ENCODE measurements at regions not wholly inside any gene's neighbourhood (a gene's known extent, or its start where the extent isn't known, plus 50 kb on each side); places are given as distances from the start of the nearest gene placed in this dataset.

DNA sequence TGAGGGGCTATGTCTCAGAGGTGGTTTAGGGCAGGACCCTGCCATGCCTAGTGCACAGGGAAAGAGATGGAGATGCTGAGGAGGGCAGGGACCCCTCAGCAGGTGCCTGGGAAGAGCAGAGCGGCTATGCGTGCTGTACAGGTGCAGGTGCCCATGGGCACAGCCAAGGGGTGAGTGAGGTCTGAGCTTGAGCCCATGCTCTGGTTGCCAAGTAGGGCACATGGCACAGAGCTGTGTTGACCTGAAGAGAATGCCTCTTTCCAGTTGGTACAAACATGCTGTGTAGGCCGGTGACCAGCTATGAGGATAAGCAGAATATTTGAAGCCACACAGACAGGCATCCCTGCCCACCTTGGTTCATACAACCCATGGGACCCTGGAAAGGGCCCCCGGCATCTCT, 65.8 kb upstream of the NECTIN1 start:
- Histone ChIP-seq H3K36me3 (ENCODE audit: insufficient read depth, low read length) (no peaks in the 10 kb centered on the region), H3K79me2 (ENCODE audit: control insufficient read depth, insufficient read depth, low read length, unreplicated experiment) (no peaks in the 10 kb centered on the region), H3K27me3 (ENCODE audit: insufficient read depth, low read length) (peaks cover 19% of the 10 kb centered on the region), H3K27ac (ENCODE audit: low read depth, low read length) (no peak overlapping the region), H3K4me1 (ENCODE audit: control insufficient read depth, insufficient read depth, low read length, unreplicated experiment) (peaks cover 27% of the 10 kb centered on the region), H3K4me3 (ENCODE audit: low read depth, low read length) (no peak overlapping the region), H2AFZ (ENCODE audit: low read length, unreplicated experiment) (no peak overlapping the region)

DNA sequence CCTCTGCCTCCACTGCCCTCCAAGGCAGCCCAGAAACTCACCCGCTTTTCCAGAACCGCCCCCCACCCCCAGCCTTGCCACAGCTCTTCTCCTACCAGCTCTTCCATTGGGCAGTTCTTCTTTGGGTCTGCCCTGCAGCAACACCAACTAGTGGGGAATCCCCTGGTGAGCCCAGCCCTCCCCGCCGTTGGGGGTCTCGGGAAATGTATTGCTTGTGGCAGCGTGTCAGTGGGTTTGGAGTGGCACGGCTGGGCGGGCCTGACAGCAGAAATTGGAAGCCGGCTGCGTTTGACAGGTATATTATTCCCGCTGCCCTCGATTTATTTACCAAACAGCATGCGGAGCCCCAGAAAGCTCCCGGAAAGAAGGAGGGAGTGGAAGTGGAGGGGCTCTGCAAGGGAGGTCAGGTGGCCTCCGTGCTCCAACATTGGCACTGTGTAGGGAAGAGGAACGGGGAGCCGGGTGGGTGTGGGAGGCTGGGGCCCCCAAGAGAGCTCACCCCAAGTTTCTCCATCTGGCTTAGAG, 65.2 kb upstream of the NECTIN1 start:
- H2AFZ ChIP-seq (ENCODE audit: low read length, unreplicated experiment), result no peak overlapping the region
- peaks cover 13% of the 10 kb centered on the region for H3K27me3 ChIP-seq (ENCODE audit: insufficient read depth, low read length)
- H3K4me3 ChIP-seq (ENCODE audit: low read depth, low read length), result no peak overlapping the region
- no peaks in the 10 kb centered on the region for H3K36me3 ChIP-seq (ENCODE audit: insufficient read depth, low read length)
- H3K79me2 ChIP-seq (ENCODE audit: control insufficient read depth, insufficient read depth, low read length, unreplicated experiment), result no peaks in the 10 kb centered on the region
- H3K4me1 ChIP-seq (ENCODE audit: control insufficient read depth, insufficient read depth, low read length, unreplicated experiment), result peaks cover 27% of the 10 kb centered on the region
- no peak overlapping the region for H3K27ac ChIP-seq (ENCODE audit: low read depth, low read length)

DNA sequence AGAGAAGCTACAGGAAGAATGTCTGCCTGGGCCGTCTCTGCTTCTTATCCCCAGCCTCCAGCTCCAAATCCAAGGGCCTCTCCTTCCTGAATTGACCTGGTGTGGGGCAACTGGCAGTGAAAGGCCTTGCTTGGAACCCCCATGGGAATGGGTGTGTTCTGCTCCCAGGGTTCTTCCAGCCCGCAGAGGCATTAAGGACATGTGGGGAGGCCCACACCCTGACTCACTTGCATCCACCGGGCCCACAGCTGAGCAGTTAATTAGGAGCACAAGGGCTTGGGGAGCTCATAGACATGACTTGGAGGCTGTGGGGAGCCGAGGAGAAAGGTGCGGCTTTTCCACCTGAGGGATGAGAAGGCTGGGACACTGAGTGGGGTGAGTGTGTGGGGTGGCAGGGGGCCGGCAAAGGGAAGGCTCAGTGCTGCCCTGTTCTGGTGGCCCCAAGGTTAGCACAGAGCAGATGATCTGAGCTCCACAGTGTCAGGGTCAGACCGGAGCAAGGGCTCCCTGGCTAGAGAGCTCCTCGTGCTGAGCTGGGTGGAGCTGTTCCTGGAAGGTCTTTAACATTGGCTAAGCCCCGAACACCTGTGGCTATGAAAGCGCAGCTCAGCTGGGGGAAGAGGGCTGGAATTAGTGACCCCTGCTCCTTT, 64.5 kb upstream of the NECTIN1 start:
- peaks cover 27% of the 10 kb centered on the region for H3K4me1 ChIP-seq (ENCODE audit: control insufficient read depth, insufficient read depth, low read length, unreplicated experiment)
- H3K79me2 ChIP-seq (ENCODE audit: control insufficient read depth, insufficient read depth, low read length, unreplicated experiment), result no peaks in the 10 kb centered on the region
- H3K36me3 ChIP-seq (ENCODE audit: insufficient read depth, low read length), result no peaks in the 10 kb centered on the region
- no peak overlapping the region for H3K4me3 ChIP-seq (ENCODE audit: low read depth, low read length)
- no peak overlapping the region for H3K27ac ChIP-seq (ENCODE audit: low read depth, low read length)
- H2AFZ ChIP-seq (ENCODE audit: low read length, unreplicated experiment), result no peak overlapping the region
- H3K27me3 ChIP-seq (ENCODE audit: insufficient read depth, low read length), result peaks cover 7% of the 10 kb centered on the region

DNA sequence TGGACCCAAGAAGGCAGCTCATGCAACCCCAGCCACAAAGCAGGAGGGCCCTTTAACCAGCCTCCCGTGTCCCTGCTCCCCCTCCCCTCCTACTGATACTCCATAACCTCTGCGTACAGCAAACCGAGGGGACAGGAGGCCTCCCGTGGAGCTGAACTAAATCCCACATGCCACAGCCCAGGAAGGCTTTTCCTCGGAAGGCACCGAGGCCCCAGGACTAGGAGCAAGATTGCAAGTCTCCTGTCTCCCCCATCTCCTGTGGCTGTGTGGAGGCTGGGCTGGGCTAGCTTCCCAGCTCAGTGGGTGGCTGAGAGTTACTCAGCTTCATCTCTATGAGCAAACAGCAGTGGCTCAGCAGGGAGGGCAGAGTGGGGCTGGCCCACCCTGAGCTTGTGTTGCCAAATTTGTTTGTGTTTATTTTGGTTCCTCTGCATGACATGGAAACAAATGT, 62.7 kb upstream of the NECTIN1 start:
- Histone ChIP-seq H3K27ac (ENCODE audit: low read depth, low read length) (no peak overlapping the region), H2AFZ (ENCODE audit: low read length, unreplicated experiment) (no peak overlapping the region), H3K4me1 (ENCODE audit: control insufficient read depth, insufficient read depth, low read length, unreplicated experiment) (peaks cover 27% of the 10 kb centered on the region), H3K36me3 (ENCODE audit: insufficient read depth, low read length) (no peaks in the 10 kb centered on the region), H3K79me2 (ENCODE audit: control insufficient read depth, insufficient read depth, low read length, unreplicated experiment) (no peaks in the 10 kb centered on the region), H3K4me3 (ENCODE audit: low read depth, low read length) (no peak overlapping the region), H3K27me3 (ENCODE audit: insufficient read depth, low read length) (no peaks in the 10 kb centered on the region)

DNA sequence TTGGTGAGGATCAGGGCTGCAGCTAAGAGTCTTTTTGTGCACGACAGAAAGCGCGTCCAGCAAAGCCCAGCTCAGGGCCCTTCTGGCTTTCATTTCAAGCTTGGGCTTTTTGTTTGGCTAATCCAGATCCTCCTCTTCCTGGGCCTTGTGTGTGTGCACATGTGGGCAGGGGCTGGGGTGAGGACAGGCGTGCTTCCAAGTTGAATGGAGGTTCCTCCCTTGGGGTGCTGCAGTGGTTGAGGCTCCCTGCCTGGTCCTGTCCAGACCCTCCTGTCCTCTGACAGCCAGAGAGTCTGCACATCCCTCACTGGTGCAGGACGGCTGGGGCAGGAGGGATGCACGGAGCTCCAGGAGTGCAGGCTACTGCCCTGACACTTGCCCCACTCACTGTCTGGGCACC, 62.0 kb upstream of the NECTIN1 start:
- Histone ChIP-seq H3K36me3 (ENCODE audit: insufficient read depth, low read length) (no peaks in the 10 kb centered on the region), H3K4me3 (ENCODE audit: low read depth, low read length) (no peak overlapping the region), H2AFZ (ENCODE audit: low read length, unreplicated experiment) (no peak overlapping the region), H3K79me2 (ENCODE audit: control insufficient read depth, insufficient read depth, low read length, unreplicated experiment) (no peaks in the 10 kb centered on the region), H3K27me3 (ENCODE audit: insufficient read depth, low read length) (no peaks in the 10 kb centered on the region), H3K27ac (ENCODE audit: low read depth, low read length) (no peak overlapping the region), H3K4me1 (ENCODE audit: control insufficient read depth, insufficient read depth, low read length, unreplicated experiment) (peaks cover 27% of the 10 kb centered on the region)

DNA sequence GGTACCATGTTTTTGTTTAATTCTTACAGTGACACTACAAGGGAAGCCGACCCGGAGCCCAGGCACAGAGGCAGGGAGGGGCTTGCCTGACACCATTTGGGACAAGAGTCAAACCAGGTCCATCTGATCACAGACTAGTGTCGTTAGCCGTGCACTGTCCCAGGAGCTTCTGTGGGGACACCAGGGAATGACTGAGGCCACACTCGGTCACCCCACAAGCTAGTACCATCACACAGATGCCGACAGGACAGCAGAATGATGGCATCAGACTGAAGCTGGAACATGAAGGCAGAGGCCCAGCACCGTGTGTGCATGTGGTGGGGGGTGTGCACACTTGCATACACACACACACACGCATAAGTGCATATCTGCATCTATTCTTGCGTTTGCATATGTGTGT, 61.5 kb upstream of the NECTIN1 start:
- Histone ChIP-seq H3K36me3 (ENCODE audit: insufficient read depth, low read length) (no peaks in the 10 kb centered on the region), H3K27ac (ENCODE audit: low read depth, low read length) (no peak overlapping the region), H3K4me3 (ENCODE audit: low read depth, low read length) (no peak overlapping the region), H3K79me2 (ENCODE audit: control insufficient read depth, insufficient read depth, low read length, unreplicated experiment) (no peaks in the 10 kb centered on the region), H2AFZ (ENCODE audit: low read length, unreplicated experiment) (no peak overlapping the region), H3K27me3 (ENCODE audit: insufficient read depth, low read length) (no peaks in the 10 kb centered on the region), H3K4me1 (ENCODE audit: control insufficient read depth, insufficient read depth, low read length, unreplicated experiment) (peaks cover 25% of the 10 kb centered on the region)

DNA sequence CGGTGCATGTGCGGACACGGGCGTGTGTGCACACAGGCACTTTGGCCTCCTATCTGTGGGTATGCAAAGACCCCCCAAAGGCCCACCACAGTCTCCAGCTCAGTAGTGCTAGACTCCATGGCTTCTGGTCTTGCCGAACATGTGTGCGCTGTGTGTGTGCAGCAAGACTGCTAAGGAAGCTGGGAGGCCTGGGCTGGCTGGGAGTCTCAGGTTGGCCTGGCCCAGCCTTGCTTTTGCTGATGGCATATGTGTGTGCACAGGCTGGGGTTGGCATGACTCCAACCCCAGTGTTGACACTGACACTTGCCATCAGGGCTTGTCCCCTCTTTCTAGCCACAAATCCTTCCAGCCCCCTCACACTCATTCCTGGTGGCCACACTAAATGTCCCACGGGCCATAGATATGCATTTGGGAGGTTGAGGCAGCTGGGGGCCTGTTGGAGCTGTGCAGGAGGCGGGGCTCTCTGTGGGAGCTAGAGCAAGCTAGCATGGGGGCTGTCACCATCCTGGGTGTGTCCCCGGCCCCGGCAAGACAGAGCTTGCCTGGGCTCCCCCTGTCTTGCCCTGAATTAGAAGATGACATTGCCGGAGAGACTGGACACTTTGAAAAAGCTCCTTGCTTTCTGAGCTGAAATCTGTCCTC, 60.9 kb upstream of the NECTIN1 start:
- no peaks in the 10 kb centered on the region for H3K79me2 ChIP-seq (ENCODE audit: control insufficient read depth, insufficient read depth, low read length, unreplicated experiment)
- no peaks in the 10 kb centered on the region for H3K36me3 ChIP-seq (ENCODE audit: insufficient read depth, low read length)
- H3K4me1 ChIP-seq (ENCODE audit: control insufficient read depth, insufficient read depth, low read length, unreplicated experiment), result peaks cover 19% of the 10 kb centered on the region
- no peak overlapping the region for H3K27ac ChIP-seq (ENCODE audit: low read depth, low read length)
- no peaks in the 10 kb centered on the region for H3K27me3 ChIP-seq (ENCODE audit: insufficient read depth, low read length)
- no peak overlapping the region for H2AFZ ChIP-seq (ENCODE audit: low read length, unreplicated experiment)
- H3K4me3 ChIP-seq (ENCODE audit: low read depth, low read length), result no peak overlapping the region

DNA sequence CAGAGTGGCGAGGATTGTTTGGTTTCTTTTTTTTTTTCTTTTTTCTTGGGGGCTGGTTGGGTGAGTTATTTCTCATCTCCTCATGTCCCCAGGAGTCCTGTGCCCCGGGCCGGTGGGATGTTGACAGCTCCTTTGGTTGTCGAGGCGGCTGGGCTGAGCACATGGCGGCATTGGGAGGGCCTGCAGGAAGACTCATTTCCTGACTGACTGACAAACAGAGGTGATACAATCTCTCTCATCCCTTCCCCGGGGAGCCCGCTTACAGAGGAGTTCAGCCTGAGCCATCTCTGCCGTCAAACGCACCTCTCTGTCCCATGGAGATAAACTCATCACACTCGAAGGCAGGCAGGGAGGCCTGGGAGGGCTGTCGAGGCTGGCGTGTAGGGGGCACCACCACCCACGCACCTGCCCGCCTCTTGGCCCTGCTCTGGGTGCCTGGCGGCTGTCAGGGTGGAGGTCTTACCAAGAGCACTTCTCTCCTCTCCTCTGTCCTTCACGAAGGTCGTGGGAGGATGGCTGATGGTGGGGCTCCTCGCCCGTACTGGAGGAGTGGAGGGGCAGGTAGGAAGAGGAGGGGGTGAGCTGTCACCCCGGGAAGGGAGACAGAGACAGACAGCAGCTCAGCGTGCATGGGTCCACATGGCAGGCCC, 60.0 kb upstream of the NECTIN1 start:
- H2AFZ ChIP-seq (ENCODE audit: low read length, unreplicated experiment), result no peak overlapping the region
- peaks cover 16% of the 10 kb centered on the region for H3K4me1 ChIP-seq (ENCODE audit: control insufficient read depth, insufficient read depth, low read length, unreplicated experiment)
- H3K36me3 ChIP-seq (ENCODE audit: insufficient read depth, low read length), result no peaks in the 10 kb centered on the region
- no peak overlapping the region for H3K27ac ChIP-seq (ENCODE audit: low read depth, low read length)
- peaks cover 1% of the 10 kb centered on the region; the same call in 1 of the 2 replicates for H3K27me3 ChIP-seq (ENCODE audit: insufficient read depth, low read length)
- H3K79me2 ChIP-seq (ENCODE audit: control insufficient read depth, insufficient read depth, low read length, unreplicated experiment), result no peaks in the 10 kb centered on the region
- H3K4me3 ChIP-seq (ENCODE audit: low read depth, low read length), result no peak overlapping the region

DNA sequence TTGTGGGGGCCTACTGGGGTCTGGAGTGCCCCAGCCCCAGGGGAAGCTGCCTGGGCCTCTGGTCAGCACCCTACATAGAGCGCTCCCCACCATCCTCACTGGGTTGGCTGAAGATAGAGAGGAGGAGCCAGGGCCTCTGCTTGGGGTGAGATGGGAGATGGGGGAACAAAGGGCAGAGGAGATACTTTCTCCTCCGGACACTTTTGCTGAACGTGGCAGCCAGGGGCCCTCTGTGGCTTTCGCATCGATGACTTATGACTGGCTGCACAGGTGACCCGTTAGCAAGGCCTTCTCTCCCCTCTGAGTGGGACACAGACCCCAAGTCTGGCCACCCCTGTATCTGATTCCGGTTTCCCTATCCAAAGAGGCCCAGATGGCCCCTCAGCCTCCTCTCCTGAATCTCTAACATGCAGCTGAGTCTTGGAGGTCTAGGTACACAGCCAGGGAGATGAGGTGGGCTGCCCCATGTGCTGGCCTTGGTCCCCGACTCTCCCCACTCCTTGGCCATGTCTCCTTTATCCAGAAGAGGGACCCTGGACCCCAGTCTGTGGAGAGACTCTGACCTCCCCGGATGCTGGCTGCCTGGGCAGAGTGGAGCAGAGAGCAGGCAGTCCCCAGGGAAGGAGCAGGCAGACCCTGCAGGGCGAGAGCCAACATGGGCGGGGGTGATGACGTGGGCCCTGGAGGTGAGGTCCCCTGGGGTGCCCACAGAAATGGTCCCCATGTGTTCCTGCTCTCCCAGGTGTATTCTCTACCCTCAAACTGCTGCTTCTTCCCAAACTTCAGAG, 59.3 kb upstream of the NECTIN1 start:
- Histone ChIP-seq H3K4me3 (ENCODE audit: low read depth, low read length) (no peak overlapping the region), H3K79me2 (ENCODE audit: control insufficient read depth, insufficient read depth, low read length, unreplicated experiment) (no peaks in the 10 kb centered on the region), H3K4me1 (ENCODE audit: control insufficient read depth, insufficient read depth, low read length, unreplicated experiment) (peaks cover 12% of the 10 kb centered on the region), H3K27me3 (ENCODE audit: insufficient read depth, low read length) (peaks cover 8% of the 10 kb centered on the region; the same call in 1 of the 2 replicates), H3K36me3 (ENCODE audit: insufficient read depth, low read length) (no peaks in the 10 kb centered on the region), H3K27ac (ENCODE audit: low read depth, low read length) (no peak overlapping the region), H2AFZ (ENCODE audit: low read length, unreplicated experiment) (no peak overlapping the region)

DNA sequence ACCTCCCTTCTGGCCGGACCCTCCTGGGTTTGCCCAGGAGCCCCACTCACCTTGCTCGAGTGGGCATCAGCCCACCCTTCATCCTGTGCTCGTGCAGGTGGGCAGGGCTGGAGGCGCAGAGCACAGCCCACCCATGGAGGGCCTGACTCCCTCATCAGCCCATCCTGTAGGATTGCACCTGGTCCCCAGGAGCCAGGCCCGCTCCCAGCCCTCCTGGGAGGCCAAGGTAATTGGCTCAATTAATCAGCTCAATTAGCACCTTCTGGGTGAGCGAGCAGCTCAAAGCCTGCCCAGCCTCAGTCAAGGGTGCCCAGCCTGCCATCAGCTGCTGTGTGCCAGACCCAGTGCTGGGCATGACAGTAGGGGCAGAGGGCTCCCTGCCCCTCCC, 58.1 kb upstream of the NECTIN1 start:
- peaks cover 5% of the 10 kb centered on the region for H3K4me1 ChIP-seq (ENCODE audit: control insufficient read depth, insufficient read depth, low read length, unreplicated experiment)
- H3K4me3 ChIP-seq (ENCODE audit: low read depth, low read length), result no peak overlapping the region
- H3K79me2 ChIP-seq (ENCODE audit: control insufficient read depth, insufficient read depth, low read length, unreplicated experiment), result no peaks in the 10 kb centered on the region
- H2AFZ ChIP-seq (ENCODE audit: low read length, unreplicated experiment), result no peak overlapping the region
- H3K27ac ChIP-seq (ENCODE audit: low read depth, low read length), result no peak overlapping the region
- no peaks in the 10 kb centered on the region for H3K36me3 ChIP-seq (ENCODE audit: insufficient read depth, low read length)
- peaks cover 19% of the 10 kb centered on the region; the same call in 1 of the 2 replicates for H3K27me3 ChIP-seq (ENCODE audit: insufficient read depth, low read length)

Data from ACC112 (cell line).